ENCODE measurements at regions not wholly inside any gene's neighbourhood (a gene's known extent, or its start where the extent isn't known, plus 50 kb on each side); places are given as distances from the start of the nearest gene placed in this dataset.
"Not testable (repeated sequence)": the region's sequence is repeated elsewhere in the genome, so short reads cannot be mapped to it uniquely, and the experiment has no call there.

DNA sequence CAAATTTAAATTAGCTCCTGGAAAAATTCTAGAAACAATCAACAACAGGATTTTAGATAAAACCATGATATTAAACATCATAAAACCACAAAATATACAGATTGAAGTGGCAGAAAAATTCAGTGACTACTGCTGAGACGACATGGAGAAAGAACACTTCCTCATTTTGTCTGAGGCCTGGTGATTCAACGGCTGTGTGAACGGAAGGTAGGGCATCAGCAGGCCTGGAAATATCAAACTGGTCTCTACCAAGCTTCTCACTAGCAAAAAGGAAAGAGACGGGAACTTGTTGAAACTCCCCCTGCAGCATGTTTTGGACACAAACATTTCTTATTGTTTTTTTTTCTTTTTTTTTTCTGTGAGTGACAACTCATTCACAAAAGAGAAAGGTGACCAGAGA, 58.0 kb upstream of the AHI1 start:
- DNase-seq: no peak

DNA sequence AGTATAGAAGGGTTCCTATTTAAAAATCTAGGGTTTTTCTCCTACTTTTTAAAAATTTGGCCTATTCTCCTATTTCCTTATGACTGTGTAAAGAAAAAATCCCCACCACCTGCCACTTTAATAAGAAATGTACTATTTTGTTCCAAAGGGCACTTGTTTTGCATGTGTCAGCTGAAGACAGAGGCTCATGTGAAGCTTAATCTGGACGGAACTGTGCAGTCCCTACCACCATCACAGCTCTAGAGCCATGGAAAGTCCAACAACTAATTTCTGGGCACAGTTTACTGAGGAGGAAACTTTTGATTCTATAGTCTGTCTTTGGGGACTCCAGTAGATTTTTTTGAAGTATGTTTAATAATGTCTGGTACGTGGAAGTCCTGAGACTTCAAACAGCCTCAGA, 60.0 kb upstream of the AHI1 start:
- no peak for DNase-seq

DNA sequence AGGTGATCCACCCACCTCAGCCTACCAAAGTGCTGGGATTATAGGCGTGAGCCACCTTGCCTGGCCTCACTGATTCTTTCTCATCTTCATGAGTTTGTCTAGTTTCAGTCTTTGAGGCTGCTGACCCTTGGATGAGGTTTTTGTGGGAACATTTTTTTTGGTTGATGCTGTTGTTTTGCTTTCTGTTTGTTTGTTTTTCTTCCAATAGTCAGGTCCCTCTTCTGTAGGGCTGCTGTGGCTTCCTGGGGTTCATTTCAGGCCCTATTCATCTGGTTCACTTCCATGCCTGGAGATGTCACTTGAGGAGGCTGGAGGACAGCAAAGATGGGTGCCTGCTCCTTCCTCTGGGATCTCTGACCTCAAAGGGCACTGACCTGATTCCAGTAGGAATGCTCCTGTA, 68.1 kb upstream of the AHI1 start:
- not testable (repeated sequence) for DNase-seq

DNA sequence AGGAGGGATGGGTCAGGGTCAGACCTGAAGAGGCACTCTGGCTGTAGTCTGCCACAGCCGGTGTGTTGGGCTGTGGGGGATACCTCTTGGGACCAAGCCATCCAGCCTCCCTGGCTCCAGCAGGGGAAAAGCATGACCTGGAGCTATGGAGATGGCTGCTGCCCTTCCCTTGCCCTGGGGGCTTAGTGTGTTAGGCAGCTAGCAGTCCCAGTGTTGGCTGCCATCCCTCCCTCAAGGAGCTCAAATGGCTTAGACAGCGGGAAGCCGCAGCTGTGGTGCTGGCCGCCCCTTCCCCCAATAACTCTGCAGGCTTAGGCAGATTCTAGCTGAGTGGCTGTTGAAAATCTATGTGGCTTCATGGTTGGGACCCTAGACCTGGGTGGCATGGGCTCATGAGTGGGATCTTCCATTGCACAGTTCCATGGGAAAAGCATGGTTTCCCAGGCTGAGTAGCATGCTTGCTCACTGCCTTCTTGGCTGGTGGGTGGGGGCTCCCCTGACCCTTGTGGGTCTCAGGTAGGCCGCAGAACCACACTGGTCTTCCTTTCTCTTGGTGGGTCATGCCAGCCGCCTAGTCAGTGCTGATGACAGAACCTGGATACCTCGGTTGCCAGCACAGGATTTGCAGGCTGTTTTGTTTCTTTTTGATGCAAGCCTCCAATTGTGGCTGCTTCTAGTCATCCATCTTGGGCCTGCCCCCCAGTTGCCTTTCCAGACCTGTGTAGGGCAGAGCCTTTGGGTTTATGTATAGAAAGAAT, 69.0 kb upstream of the AHI1 start:
- no peak for DNase-seq

DNA sequence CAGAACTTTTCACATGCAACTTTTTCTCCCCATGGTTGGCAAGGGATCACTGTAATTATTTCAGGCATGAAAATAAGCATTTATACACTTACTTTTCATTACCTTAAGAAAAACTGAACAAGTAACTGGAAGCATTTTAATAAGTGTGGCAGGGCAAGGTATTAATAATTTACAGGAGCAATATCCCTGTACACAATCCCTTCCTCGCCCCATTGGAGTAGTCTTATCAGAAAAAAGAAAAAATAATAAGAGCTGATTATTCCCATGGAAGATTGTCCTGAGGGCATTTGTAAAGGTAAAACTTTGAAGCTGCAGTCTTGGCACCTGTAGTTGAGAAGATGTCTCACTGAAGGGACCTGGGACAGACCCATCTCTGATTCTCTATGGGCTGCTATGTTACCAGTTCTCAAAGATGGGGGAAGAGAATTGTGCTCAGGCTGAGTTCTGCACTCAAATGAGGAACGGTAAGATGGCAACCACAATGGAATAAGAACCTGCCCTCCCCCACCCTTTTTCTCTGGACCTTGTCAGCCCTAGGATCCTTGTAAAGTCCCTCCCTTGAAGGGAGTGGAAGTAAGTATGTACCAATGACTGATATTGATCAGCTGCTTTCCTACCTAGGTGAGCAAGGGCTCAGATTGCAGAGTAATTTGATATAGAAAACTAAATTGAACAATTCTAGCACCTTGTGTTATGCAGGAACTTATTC, 70.0 kb upstream of the AHI1 start:
- DNase-seq: no peak

DNA sequence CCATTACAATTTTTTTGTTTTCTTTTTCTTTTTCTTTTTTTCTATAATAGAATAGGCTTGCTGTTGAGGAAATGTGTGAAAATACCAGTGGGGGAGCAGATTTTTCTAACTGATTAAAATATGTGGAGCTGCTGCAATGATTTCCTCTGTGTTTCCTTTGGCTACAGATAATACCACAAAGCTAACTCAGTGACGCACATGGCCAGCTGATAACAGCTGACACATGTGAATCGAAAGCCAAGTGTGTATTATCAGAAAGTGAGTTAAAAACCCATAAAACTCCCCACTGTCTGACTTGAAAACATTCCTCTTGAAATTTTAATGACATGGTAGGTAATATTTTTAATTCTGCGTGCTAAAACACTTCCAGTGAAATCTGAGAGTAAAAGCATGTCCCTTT, 70.8 kb upstream of the AHI1 start:
- DNase-seq: peak; percentile 6

DNA sequence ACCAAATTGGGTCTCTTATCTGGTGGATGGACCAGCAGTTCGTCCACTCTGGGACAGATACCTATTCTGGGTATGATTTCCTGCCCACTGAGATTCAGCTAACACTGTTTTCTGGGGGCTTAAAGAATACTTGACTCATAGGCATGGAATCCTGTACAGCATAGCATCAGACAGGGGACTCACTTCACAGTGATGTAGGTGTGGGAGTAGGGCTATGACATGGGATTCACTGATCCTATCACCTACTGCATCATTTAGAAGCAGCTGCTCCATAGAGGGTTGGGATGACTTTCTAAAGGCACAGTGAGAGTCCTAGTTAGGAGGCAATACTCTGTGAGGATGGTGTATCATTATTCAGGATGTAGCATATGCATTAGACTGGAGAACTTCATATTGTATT, 74.5 kb upstream of the AHI1 start:
- no peak for DNase-seq

DNA sequence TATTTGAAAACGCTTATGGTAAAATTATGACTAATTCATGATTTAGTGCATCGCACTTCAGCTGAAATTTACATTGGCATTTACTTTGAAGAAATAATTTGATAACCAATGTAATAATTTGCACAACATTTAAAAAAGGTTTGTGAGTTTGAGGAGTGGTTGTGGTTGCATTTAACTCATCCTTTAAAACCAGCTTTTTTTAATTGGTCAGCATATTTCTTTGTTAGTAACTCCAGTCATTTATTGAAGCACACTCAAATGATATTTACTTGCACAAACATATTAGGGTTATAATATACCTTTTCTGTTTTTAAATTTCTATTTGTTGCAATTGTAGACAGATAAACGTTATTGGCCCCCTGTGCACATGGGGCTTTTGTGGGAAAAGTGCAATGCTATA, 78.1 kb upstream of the AHI1 start:
- no peak for DNase-seq

DNA sequence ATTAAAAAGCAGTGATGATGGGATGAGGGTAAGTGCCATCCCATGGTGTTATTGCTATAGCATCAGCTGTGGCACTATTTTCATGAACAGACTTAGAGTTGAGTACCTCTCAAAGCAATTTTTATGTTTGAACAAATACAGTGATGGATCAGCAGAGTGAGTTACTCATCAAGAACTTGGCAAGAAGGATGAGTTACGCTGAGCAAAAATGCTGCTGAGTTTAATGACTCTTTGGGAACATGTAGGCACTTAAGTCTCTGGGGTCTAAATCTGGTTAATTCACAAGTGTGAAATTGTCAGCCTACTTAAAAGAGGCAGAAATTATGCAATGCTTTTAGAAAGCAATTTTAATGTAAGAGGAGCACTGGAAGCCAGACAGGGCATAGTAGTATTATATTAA, 78.5 kb upstream of the AHI1 start:
- DNase-seq: no peak

DNA sequence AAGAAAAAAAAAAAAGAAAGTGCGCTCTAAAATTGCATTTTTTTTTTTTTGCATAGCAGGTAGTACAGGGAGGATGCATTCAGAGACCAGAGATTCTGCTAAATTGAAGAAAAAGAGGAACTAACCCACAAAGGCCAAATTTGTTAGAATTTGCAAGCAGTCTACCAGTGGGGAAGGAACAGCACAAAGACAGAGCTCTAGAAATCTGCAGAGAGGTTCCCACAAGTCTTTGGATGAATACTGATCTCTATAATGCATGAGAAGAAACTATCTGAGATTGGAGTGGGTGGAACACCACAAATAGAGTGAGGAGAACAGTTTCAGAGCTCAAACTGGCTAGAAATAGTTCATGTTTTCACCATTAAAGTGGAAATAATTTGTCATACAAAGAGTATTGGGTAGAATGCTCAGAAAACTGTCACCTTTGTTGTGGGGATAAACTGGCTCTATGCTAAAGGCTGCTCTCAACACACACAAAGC, 79.6 kb upstream of the AHI1 start:
- no peak for DNase-seq

DNA sequence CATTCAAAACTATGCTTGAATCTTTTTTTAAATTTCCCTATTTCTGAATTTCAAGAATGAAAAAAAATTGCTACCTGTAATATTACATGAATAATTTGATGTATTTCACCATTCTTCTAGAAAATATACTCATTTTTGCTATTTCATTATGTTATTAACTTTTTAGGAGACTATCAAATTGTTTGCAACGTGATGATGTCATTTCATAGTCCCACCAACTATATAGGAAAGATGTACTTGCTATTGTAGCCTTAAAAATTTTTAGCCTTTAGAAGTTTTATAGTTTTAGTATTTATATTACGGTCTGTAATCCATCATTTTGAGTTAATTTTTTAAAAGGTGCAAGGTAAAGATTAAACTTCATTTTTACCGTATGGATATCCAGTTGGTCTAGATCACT, 81.4 kb upstream of the AHI1 start:
- no peak for DNase-seq

DNA sequence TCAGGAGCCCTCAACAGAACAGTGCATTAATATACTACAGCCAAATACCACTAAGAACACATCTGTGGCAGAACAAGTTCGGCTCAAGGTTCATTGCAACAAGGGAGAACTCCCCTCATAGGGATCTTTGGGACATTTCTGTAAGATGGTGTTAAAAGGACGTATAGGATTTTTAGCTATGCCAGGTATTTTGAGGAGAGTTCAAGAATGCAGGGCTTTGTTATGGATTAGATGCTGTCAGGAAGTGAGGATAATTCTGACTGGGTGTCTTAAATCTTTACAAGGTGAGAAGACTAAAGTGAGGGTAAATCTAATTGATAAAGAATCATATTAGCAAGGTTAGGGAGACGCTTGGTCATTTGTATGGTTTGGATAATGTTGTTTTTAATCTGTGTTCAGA, 83.7 kb upstream of the AHI1 start:
- no peak for DNase-seq

DNA sequence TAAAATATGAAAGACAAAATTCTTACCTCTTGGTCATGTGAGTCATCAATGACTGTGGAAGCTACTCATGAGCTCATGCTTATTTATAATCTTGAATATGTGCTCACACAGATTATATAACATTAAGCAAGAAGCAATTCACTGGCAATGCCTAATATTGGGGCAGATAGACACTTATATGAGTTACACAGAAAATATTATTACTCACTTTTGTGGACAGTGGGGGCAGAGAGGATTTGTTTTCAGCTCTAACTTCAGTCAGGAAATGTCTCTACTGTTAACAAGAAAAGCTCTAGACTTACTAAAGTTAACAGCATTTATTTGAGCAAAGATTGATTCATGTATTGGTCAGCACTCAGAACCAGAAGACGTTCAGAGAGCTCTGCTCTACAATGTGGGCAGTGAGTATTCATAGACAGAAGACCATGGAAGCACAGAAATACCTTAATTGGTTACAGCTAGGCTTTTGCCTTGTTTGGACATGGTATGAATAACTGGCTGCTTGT, 85.8 kb upstream of the AHI1 start:
- DNase-seq: no peak

DNA sequence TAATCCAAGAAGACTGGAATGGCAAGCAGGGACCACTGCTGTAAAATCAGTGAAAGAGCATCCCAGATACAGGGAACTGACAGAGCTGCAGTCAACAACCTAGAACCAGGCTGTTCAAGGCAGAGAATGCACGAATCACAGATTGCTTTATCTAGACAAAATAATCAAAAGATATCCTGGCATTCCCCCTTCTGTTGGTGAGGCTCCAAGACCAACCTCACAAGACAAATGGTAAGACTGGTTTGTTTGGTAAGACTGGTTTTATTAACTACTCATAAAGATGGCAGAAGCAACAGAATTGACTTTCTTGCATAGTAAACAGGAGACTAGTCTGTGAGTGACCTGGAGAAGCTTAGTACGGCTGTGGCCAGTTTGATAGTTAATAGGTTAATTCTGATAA, 88.8 kb upstream of the AHI1 start:
- DNase-seq: no peak

DNA sequence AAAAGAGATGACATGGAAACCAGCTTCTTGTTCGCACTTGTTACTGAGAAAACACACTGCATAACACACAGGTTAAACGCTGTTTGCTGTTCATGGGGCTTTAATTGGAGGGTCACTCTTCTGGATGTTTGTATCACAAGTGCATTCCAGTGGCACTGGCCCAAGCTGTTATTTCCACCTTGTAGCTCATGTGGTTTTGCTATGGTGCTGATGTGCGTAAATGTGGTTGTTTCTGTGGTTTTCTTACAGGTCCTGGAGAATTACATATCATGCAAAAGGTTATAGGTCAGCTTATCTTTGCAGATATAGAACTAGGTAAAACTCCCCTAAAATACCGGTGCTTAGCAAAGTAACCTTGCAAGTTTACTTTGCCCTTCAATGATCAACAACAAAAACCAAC, 89.3 kb upstream of the AHI1 start:
- no peak for DNase-seq

DNA sequence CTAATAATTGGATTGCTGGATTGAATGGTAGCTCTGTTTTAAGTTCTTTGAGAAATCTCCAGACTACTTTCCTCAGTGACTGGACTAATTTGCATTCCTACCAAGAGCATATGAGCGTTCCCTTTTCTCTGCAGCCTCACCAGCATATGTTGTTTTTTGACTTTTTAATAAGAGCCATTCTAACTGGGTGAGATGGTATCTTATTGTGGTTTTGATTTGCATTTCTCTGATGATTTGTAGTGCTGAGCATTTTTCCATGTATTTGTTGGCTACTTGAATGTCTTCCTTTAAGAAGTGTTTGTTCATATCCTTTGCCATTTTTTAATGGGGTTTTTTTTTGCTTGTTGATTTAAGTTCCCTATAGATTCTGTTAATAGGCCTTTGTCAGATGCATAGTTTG, 94.7 kb upstream of the AHI1 start:
- no peak for DNase-seq

DNA sequence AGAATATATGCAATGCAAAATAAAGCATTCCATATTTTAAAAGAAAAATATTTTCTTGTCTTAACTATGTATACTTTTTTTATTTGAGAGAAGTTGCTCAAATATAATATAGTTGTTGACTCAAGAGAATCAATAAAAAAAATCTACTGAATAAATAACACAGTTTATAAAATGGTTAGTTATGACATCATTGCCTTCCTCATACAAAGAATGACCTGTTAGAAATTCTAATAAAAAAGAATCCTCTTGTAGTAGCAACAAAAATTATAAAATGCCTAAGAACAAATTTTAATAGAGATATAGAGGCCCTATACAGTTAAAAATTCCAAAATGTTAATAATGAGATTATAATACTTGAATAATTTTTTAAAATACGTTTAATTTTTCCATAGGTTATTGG, 96.5 kb upstream of the AHI1 start:
- no peak for DNase-seq

DNA sequence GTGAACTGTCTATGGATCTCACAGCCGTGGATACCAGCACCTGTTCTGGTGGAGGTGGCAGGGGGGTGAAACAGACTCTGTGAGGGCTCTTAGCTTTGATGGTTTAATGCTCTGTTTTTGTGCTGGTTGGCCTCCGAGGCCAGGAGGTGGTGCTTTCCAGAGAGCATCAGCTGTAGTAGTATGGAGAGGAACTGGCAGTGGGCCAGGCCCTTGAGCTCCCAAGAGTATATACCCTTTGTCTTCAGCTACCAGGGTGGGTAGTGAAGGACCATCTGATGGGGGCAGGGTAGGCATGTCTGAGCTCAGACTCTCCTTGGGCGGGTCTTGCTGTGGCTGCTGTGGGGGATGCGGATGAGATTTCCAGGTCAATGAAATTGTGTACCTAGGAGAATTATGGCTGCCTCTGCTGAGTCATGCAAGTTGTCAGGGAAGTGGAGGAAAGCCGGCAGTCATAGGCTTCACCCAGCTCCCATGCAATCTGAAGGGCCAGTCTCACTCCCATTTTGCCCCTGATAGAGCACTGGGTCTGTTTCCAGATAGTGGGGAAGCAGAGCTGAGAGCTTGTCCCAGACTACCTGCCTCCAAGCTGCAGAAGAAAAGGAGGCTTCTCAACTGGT, 102.7 kb upstream of the AHI1 start:
- no peak for DNase-seq

DNA sequence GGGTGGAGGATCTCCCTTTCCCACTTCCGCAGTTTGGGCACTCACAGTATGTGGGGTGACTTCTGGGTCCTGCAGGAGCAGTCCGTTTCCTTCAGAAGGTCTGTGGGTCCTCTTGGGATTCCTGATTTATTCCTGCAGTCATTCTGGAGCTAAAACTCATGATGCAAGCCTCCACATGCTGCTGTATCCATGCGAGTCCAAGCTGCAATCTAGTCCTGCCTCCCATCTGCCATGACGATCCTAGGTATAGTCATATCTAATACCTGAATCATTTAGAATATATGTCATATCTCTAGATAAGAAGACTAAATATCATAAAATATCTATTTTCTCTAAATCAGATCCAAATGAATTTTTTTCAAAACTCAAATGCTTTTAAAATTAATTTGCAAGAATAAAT, 103.4 kb upstream of the AHI1 start:
- no peak for DNase-seq

DNA sequence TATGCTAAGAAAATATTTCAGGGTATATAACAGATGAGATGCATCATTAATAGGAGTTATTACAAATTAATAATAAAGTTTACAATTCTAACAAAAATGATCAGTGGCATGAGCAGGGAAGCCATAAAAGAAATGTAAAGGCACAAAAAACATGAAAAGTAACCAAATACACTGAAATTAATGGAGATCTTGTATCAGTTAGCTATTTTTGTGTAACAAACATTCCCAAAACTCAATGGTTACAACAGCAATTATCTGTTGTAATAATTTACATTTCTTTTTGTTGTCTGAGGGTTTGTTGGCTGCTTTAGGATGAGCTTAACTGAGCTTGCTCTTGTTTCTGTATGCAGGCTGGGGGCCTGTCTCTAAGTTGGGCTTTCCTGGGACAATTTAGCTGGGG, 104.3 kb upstream of the AHI1 start:
- DNase-seq: no peak

DNA sequence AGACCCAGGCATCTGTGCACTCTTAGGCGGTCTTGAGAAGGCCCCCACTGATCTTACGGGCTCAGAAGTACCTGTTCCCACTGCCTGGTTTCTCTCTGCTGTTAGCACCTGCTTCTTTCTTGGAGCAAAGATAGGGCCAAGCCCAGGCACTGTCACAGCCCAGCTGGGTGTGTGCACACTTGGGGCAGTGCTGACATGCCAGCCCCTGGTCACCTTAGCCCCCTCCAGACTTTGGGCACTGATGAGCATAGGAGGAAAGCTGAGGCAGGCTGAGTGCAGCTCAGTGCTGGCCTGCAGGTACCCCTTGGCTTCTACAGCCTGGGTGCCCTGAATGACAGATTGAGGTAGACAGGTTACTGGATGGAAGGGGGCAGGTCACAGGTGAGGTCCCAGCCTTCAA, 105.7 kb upstream of the AHI1 start:
- no peak for DNase-seq

DNA sequence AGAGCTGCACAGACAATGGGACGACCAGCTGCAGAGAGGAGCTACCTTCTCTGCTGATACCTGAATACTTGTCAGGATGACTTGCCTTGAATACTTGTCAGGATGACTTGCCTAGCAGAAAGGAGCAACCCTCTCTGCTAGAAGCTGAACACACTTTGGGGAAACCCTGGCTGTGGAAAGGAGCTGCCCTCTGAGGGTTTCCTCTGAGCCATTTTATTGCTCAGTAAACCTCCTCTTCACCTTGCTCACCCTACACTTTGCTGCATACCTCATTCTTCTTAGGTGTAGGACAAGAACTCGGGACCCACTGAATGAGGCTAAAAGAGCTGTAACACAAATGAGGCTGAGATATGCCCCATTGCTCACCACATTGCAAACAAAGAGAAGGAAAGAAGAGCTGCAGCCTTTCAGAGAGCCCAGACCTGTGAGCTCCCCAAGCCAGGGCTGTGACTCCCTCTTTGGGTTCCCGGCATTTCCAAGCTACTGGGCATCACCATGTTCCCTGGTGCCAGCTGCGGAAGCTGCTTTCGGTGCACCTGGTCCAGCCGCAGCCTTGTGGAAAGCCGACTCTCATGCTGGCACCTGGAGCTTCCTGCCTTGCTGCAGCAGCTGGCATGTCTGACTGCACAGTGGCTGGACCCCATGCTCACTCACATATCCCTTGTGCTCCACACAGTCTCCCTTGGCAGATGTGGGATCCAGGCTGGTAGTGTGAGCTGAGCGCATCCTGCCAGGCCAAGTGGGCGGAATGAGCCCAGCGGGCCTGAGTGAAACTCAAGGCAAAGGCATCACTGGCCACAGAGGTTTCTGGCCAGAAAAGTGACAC, 106.7 kb upstream of the AHI1 start:
- no peak for DNase-seq

DNA sequence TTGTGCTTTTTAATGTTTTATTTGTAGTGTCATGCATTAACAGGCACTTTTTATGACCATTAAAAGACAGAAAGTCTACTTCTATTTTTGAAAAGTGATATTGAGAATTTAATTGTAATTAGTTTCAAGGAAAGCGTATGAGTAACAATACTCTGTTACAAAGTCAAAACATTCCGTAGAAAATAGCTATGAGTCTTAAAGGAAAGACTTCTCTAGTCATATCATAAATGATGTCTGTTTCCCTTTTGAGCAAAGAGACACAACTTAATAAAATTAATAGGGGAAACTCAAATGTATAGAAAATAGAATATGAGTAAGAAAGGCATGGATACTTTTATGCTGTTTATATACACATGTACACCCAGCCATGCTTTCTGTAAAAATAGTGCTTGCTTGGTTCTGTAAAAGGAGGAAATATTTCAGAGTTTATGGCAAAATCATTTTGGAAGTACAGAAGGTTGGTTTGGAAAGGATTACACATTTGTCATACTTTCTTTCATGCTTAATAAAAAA, 107.8 kb upstream of the AHI1 start:
- no peak for DNase-seq
